GM12878 (cell line): ENCODE measurements at regions not wholly inside any gene's neighbourhood (a gene's known extent, or its start where the extent isn't known, plus 50 kb on each side); places are given as distances from the start of the nearest gene placed in this dataset.
A peak's percentile ranks its signal among the peaks of the same experiment; 100 is the strongest.

ENCODE experiments used
- ATAC-seq: fragments of 200-7000 bp; cut with Tn5 transposase; 3 replicates; pipeline ENCODE4 v1.9.1; 2020; ENCODE audit warnings: mild to moderate bottlenecking, moderate library complexity
- BruUV-seq: library from RNA; stranded (reverse); fragments of 400-500 nt; replicated peaks from 2 replicates; lab custom pipeline; 2021; lab: Mats Ljungman, UMichigan
- CTCF ChIA-PET: fragments of 300-600 bp; sonication (Branson Sonifier 250); formaldehyde crosslinking; extraction: SDS; loops from one replicate; lab custom pipeline; 2021; ENCODE audit warnings: inconsistent platforms; lab: Yijun Ruan, JAX
- POLR2A ChIA-PET: fragments of 350-600 bp; formaldehyde crosslinking; extraction: SDS; loops from one replicate; lab custom pipeline; 2021; ENCODE audit warnings: inconsistent platforms; lab: Charles Lee
- RAD21 ChIA-PET: fragments of 300-600 bp; sonication (Branson Sonifier 250); formaldehyde crosslinking; loops from one replicate; lab custom pipeline; 2023; ENCODE audit warnings: antibody characterized with exemption; ENCODE audit not compliant: unreplicated experiment; lab: Charles Lee
- SMC1A ChIA-PET: fragments of 300-600 bp; sonication (Branson Sonifier 250); formaldehyde crosslinking; loops from one replicate; lab custom pipeline; 2023; ENCODE audit not compliant: unreplicated experiment, uncharacterized antibody; lab: Charles Lee
- DNase-seq: peaks from one replicate; pipeline ENCODE4 v3.0.0-alpha.2; 2011; ENCODE audit warnings: low read depth, low spot score
- FAIRE-seq: peaks from 3 replicates; lab custom pipeline; 2011; peaks lifted over from hg19 to GRCh38; lab: Jason Lieb, UNC
- H2AFZ ChIP-seq: 2 replicates; pipeline ENCODE4 v1.6.0; 2011; ENCODE audit warnings: low read depth, low read length, control low read depth; ENCODE audit not compliant: control insufficient read depth
- H3K27ac ChIP-seq: 2 replicates; pipeline ENCODE4 v1.5.1; 2011; ENCODE audit warnings: control low read depth; ENCODE audit not compliant: control insufficient read depth, insufficient read depth
- H3K27me3 ChIP-seq, 2 experiments: replicated peaks in 1 of 2; 2 replicates each; pipeline versions ENCODE4 v1.6.0 to v1.6.1; 2011; ENCODE audit warnings: low read length in 1 of 2; ENCODE audit not compliant: control insufficient read depth in 2 of 2, insufficient read depth in 2 of 2
- H3K36me3 ChIP-seq, 2 experiments: 2 replicates each; pipeline ENCODE4 v1.5.1; 2011; ENCODE audit warnings: low read length in 1 of 2; ENCODE audit not compliant: control insufficient read depth in 2 of 2, insufficient read depth in 2 of 2
- H3K4me1 ChIP-seq: 2 replicates; pipeline ENCODE4 v1.6.1; 2011; ENCODE audit warnings: mild to moderate bottlenecking, low read length, moderate library complexity, mixed read lengths; ENCODE audit not compliant: control insufficient read depth, insufficient read depth
- H3K4me2 ChIP-seq: 2 replicates; pipeline ENCODE4 v1.6.0; 2011; ENCODE audit warnings: control low read depth; ENCODE audit not compliant: control insufficient read depth, insufficient read depth
- H3K4me3 ChIP-seq: fragments of 200-600 bp; sonication (generic); 2 replicates; pipeline ENCODE4 v1.5.1; 2016
- H3K79me2 ChIP-seq: 2 replicates; pipeline ENCODE4 v1.6.0; 2011; ENCODE audit warnings: low read length; ENCODE audit not compliant: control insufficient read depth, insufficient read depth
- H3K9ac ChIP-seq: 2 replicates; pipeline ENCODE4 v1.8.0; 2011; ENCODE audit warnings: low read length, control low read depth, mixed read lengths; ENCODE audit not compliant: control insufficient read depth, insufficient read depth
- H3K9me3 ChIP-seq: replicated peaks from 3 replicates; pipeline ENCODE4 v1.5.1; 2011; ENCODE audit warnings: mild to moderate bottlenecking, low read length; ENCODE audit not compliant: control insufficient read depth, insufficient read depth
- H4K20me1 ChIP-seq: 2 replicates; pipeline ENCODE4 v1.6.0; 2011; ENCODE audit not compliant: control insufficient read depth, insufficient read depth
- CREB1 ChIP-seq: IDR thresholded peaks from 2 replicates; pipeline ENCODE4 v1.6.1; 2012; ENCODE audit warnings: low read depth, mild to moderate bottlenecking, inconsistent platforms
- HDAC6 ChIP-seq: fragments of 200-600 bp; sonication (generic); IDR thresholded peaks from one replicate; pipeline ENCODE4 v1.8.0; 2017; ENCODE audit warnings: antibody characterized with exemption; ENCODE audit not compliant: unreplicated experiment
- JUND ChIP-seq: IDR thresholded peaks from 2 replicates; pipeline ENCODE4 v1.6.1; 2012; ENCODE audit warnings: low read depth, mild to moderate bottlenecking, low read length, improper control_type of control experiment, moderate library complexity
- NFXL1 ChIP-seq: fragments of 450-650 bp; IDR thresholded peaks from 2 replicates; pipeline ENCODE4 v1.6.1; 2017; ENCODE audit warnings: antibody characterized with exemption, mild to moderate bottlenecking, borderline replicate concordance
- RAD21 ChIP-seq: IDR thresholded peaks from 2 replicates; pipeline ENCODE4 v1.6.1; 2011; ENCODE audit warnings: mild to moderate bottlenecking, low read depth, low read length, moderate library complexity; ENCODE audit not compliant: insufficient read depth
- SPI1 ChIP-seq: IDR thresholded peaks from 2 replicates; pipeline ENCODE4 v1.6.1; 2011; ENCODE audit warnings: low read depth, mild to moderate bottlenecking, low read length, moderate library complexity, borderline replicate concordance; ENCODE audit not compliant: insufficient read depth
- WRNIP1 ChIP-seq: IDR thresholded peaks from 2 replicates; pipeline ENCODE4 v1.6.1; 2011; ENCODE audit warnings: low read depth, low read length, improper control_type of control experiment, borderline replicate concordance
- YY1 ChIP-seq: IDR thresholded peaks from 2 replicates; pipeline ENCODE4 v1.6.1; 2011; ENCODE audit warnings: low read depth, mild to moderate bottlenecking, low read length
- WGBS: methylation state at CpG from one replicate; pipeline ENCODE4 v1.1.6; 2016; ENCODE audit warnings: low lambda C conversion rate; ENCODE audit not compliant: insufficient replicate concordance, insufficient coverage; ENCODE audit errors: missing lambda C conversion rate; 5-methylcytosine and 5-hydroxymethylcytosine counted together
- in situ Hi-C: fragments of 300-500 bp; cut with MboI; formaldehyde crosslinking; loops from 9 replicates; pipeline ENCODE4 v1.14.3; 2018; ENCODE audit warnings: mixed read lengths
- intact Hi-C: fragments of 100-400 bp; cut with micrococcal nuclease; formaldehyde crosslinking; loops from one replicate; pipeline ENCODE4 v1.14.2; 2022; ENCODE audit not compliant: unreplicated experiment
- TF ChIP-seq, protein P1 (sequence below): fragments of 450-650 bp; IDR thresholded peaks from 2 replicates; pipeline ENCODE4 v1.6.1; 2017; ENCODE audit warnings: mild to moderate bottlenecking, moderate library complexity
- TF ChIP-seq, protein P2 (sequence below), 3 experiments: IDR thresholded peaks in 2 of 3; conservative IDR thresholded peaks in 1 of 3; 2 replicates each; pipeline ENCODE4 v1.5.1; 2011; ENCODE audit warnings: low read depth in 3 of 3, low read length in 3 of 3, mild to moderate bottlenecking in 3 of 3, control low read depth in 2 of 3, moderate library complexity in 2 of 3, inconsistent platforms in 1 of 3, mixed read lengths in 1 of 3; ENCODE audit not compliant: control insufficient read depth in 2 of 3, insufficient read depth in 1 of 3; ENCODE audit errors: extremely low read depth in 1 of 3

DNA sequence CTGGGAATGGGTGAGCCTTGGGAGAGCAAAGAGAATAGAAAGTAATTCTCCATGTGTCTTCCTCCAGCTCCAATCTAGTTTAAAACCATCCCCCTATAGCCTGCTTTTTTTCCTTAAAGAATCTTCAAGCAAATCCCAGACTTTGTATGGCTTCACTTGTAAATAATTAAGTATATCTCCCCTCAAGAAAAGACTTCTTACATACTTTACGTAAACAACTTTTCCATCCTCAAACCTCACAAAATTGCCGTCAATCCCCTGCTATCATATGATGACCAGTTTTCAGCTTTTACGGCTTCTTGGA lies 88.5 kb upstream of the PHACTR3 start (continued):
- TF ChIP-seq, protein P1, sequence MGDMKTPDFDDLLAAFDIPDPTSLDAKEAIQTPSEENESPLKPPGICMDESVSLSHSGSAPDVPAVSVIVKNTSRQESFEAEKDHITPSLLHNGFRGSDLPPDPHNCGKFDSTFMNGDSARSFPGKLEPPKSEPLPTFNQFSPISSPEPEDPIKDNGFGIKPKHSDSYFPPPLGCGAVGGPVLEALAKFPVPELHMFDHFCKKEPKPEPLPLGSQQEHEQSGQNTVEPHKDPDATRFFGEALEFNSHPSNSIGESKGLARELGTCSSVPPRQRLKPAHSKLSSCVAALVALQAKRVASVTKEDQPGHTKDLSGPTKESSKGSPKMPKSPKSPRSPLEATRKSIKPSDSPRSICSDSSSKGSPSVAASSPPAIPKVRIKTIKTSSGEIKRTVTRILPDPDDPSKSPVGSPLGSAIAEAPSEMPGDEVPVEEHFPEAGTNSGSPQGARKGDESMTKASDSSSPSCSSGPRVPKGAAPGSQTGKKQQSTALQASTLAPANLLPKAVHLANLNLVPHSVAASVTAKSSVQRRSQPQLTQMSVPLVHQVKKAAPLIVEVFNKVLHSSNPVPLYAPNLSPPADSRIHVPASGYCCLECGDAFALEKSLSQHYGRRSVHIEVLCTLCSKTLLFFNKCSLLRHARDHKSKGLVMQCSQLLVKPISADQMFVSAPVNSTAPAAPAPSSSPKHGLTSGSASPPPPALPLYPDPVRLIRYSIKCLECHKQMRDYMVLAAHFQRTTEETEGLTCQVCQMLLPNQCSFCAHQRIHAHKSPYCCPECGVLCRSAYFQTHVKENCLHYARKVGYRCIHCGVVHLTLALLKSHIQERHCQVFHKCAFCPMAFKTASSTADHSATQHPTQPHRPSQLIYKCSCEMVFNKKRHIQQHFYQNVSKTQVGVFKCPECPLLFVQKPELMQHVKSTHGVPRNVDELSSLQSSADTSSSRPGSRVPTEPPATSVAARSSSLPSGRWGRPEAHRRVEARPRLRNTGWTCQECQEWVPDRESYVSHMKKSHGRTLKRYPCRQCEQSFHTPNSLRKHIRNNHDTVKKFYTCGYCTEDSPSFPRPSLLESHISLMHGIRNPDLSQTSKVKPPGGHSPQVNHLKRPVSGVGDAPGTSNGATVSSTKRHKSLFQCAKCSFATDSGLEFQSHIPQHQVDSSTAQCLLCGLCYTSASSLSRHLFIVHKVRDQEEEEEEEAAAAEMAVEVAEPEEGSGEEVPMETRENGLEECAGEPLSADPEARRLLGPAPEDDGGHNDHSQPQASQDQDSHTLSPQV = no peak
- no peak for TF ChIP-seq JUND
- no peak for TF ChIP-seq CREB1
- no peak for TF ChIP-seq HDAC6

DNA sequence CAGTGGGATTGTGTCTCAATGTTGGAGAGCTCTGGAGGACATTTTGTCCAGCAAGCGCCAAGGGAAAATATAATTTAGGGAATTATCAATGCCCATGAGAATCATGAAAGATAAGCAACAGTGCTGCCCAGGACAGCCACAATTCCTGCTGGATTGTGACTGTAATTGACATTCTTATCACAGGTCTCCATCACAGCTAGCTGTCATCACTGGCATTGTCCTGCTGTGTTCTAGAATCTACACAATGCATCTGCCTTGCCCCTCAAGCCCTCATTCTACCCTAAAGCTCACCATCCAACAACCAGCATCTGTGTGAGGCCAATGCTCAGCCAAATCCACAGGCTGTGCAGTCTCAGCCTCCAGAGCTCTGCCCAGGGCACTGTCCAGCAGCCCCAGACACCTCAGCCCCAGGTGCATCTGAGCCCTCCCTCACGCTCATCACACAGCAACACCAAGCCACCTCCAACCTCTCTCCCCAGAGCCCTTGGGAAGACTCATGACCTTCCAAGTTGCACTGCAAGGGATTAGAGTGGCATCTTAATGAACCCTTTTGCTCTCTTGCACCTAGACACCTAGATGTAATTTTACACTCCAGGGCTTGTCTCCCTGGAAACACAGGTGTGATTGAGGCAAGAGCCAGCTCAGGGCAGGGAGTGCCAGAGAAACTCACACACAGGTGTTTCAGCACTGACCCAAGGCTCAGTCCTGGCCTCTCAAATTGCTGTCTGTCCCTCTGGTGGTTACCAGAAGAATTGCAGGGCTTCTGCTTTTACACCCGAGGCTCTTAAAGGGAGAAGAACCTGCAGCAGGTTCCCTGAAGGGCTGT lies 85.2 kb upstream of the PHACTR3 start:
- RAD21 ChIA-PET = no interaction called here
- FAIRE-seq (peak; percentile 89), ATAC-seq (peak; percentile 93)
- no peak overlapping the region for H2AFZ ChIP-seq
- H3K27me3 ChIP-seq = no peaks in the 10 kb centered on the region; a peak in 1 of 4 replicates
- intact Hi-C loops = no loop called here
- no peaks in the 10 kb centered on the region for H3K9me3 ChIP-seq
- TF ChIP-seq WRNIP1 (no peak), NFXL1 (no peak), RAD21 (0 out of 2 replicates have a peak, but pooled peaks have one; percentile 11), SPI1 (peak; percentile 32; the same call in 1 of the 2 replicates), YY1 (no peak)
- TF ChIP-seq, protein P2, sequence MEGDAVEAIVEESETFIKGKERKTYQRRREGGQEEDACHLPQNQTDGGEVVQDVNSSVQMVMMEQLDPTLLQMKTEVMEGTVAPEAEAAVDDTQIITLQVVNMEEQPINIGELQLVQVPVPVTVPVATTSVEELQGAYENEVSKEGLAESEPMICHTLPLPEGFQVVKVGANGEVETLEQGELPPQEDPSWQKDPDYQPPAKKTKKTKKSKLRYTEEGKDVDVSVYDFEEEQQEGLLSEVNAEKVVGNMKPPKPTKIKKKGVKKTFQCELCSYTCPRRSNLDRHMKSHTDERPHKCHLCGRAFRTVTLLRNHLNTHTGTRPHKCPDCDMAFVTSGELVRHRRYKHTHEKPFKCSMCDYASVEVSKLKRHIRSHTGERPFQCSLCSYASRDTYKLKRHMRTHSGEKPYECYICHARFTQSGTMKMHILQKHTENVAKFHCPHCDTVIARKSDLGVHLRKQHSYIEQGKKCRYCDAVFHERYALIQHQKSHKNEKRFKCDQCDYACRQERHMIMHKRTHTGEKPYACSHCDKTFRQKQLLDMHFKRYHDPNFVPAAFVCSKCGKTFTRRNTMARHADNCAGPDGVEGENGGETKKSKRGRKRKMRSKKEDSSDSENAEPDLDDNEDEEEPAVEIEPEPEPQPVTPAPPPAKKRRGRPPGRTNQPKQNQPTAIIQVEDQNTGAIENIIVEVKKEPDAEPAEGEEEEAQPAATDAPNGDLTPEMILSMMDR (IDR thresholded peaks at IDR 0.05 in 2 of 3, conservative IDR thresholded peaks at IDR 0.05 in 1 of 3; ENCODE audit: control insufficient read depth in 2 of 3, extremely low read depth in 1 of 3, insufficient read depth in 1 of 3, low read depth in 3 of 3, low read length in 3 of 3) = peak; percentile 68 to 92 (median 87)
- TF ChIP-seq, all 136 proteins: peak for 3
- no peak overlapping the region for H3K4me2 ChIP-seq
- H3K9ac ChIP-seq = no peak overlapping the region
- in situ Hi-C loops = no loop called here
- H3K4me3 ChIP-seq = no peak overlapping the region
- CTCF ChIA-PET = interaction anchor here (0.6 to 2.7 kb wide), 2 partner anchors 14 to 235 kb away, joined by 3 to 8 read pairs; no protein-coding TSS in a partner anchor
- no peak for DNase-seq
- POLR2A ChIA-PET = no interaction called here
- 6% methylated on average over 3 of the region's 3 CpGs for WGBS
- H4K20me1 ChIP-seq = no peaks in the 10 kb centered on the region
- no peaks in the 10 kb centered on the region for H3K79me2 ChIP-seq
- no peaks in the 10 kb centered on the region for H3K36me3 ChIP-seq
- H3K4me1 ChIP-seq = no peaks in the 10 kb centered on the region
- no peak overlapping the region for H3K27ac ChIP-seq
- SMC1A ChIA-PET = no interaction called here
- no TSS peak for BruUV-seq
